Gastroesophageal sphincter (tissue), 3 donors: ENCODE measurements at regions not wholly inside any gene's neighbourhood (a gene's known extent, or its start where the extent isn't known, plus 50 kb on each side); places are given as distances from the start of the nearest gene placed in this dataset.

Experiments
- EP300 ChIP-seq: sonication (generic); formaldehyde crosslinking; IDR thresholded peaks from one replicate; pipeline ENCODE4 v1.6.1; 2017; ENCODE audit warnings: antibody characterized with exemption, mild to moderate bottlenecking
- POLR2A ChIP-seq, 2 donors: fragments of 450-650 bp; IDR thresholded peaks; one replicate each; pipeline ENCODE4 v1.6.1; 2017; ENCODE audit warnings: antibody characterized with exemption in 2 of 2, mild to moderate bottlenecking in 2 of 2, moderate library complexity in 1 of 2
- POLR2AphosphoS5 ChIP-seq: sonication (generic); formaldehyde crosslinking; IDR thresholded peaks from one replicate; pipeline ENCODE4 v1.6.1; 2017; ENCODE audit warnings: antibody characterized with exemption
- TF ChIP-seq, protein P1 (sequence below), 4 experiments: fragments of 200-600 bp in 2 of 4; fragments of 450-650 bp in 2 of 4; sonication (generic) in 1 of 4; IDR thresholded peaks; one replicate each; pipeline ENCODE4 v1.5.1; 2017 to 2019; ENCODE audit warnings: antibody characterized with exemption in 4 of 4, mild to moderate bottlenecking in 2 of 4, moderate library complexity in 2 of 4

DNA sequence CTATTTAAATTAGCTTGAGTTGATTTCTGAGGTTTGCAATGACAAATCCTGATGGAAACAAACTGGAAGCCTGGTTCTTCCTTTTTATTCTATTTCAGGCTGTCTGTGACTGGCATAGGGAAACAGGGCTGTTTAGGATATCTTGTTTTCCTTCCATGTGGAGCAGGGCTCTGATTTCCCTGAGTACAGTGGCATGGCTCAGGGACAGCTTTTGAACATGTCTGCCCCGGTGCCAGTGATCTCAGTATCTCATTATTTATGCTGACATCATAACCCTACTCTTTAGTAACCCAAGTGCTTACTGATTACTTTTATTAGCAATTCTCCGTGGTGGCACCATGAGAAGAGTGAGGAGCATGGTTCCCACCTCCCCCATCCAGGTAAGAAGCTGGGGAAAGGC lies 720.3 kb downstream of the GALR1 start:
- TF ChIP-seq POLR2A (IDR thresholded peaks at IDR 0.05) = no peak
- TF ChIP-seq POLR2AphosphoS5 = no peak
- TF ChIP-seq, protein P1, sequence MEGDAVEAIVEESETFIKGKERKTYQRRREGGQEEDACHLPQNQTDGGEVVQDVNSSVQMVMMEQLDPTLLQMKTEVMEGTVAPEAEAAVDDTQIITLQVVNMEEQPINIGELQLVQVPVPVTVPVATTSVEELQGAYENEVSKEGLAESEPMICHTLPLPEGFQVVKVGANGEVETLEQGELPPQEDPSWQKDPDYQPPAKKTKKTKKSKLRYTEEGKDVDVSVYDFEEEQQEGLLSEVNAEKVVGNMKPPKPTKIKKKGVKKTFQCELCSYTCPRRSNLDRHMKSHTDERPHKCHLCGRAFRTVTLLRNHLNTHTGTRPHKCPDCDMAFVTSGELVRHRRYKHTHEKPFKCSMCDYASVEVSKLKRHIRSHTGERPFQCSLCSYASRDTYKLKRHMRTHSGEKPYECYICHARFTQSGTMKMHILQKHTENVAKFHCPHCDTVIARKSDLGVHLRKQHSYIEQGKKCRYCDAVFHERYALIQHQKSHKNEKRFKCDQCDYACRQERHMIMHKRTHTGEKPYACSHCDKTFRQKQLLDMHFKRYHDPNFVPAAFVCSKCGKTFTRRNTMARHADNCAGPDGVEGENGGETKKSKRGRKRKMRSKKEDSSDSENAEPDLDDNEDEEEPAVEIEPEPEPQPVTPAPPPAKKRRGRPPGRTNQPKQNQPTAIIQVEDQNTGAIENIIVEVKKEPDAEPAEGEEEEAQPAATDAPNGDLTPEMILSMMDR (IDR thresholded peaks at IDR 0.05) = no peak
- no peak for TF ChIP-seq EP300
